ENCODE measurements at regions not wholly inside any gene's neighbourhood (a gene's known extent, or its start where the extent isn't known, plus 50 kb on each side); places are given as distances from the start of the nearest gene placed in this dataset.
A peak's percentile ranks its signal among the peaks of the same experiment; 100 is the strongest.

- 80 to 85% methylated on average over 9 of the region's 9 CpGs for WGBS, 2 donors
- no peak for DNase-seq
Measured at GRCh38 chr10:43852149-43852548, 203.5 kb upstream of the ZNF32 start.

GRCh38 chr10:43851030-43851429, 202.3 kb upstream of the ZNF32 start:
- Histone ChIP-seq H3K4me1 (peaks cover 0 to 43% (median 24%) of the 10 kb centered on the region in 9 donors), H3K27ac (no peak overlapping the region), H3K4me3 (no peak overlapping the region), H3K27me3 (no peaks in the 10 kb centered on the region), H3K36me3 (no peaks in the 10 kb centered on the region), H3K9me3 (no peaks in the 10 kb centered on the region)
- TF ChIP-seq CTCF (IDR thresholded peaks at IDR 0.05) = no peak
- ATAC-seq = no peak
- DNase-seq = no peak
- 96 to 97% methylated on average over 3 of the region's 3 CpGs for WGBS, 2 donors
- intact Hi-C loops (cut with DNase I) = loop anchor here in 1 of 10 donors (10.0 kb wide), 1 partner anchor 534 kb away; the partner anchor contains the start of gene CXCL12

More at GRCh38 chr10:43852149-43852548, 203.5 kb upstream of the ZNF32 start:
- Histone ChIP-seq H3K36me3 (no peaks in the 10 kb centered on the region), H3K27ac (no peak overlapping the region), H3K4me3 (no peak overlapping the region), H3K4me1 (peaks cover 0 to 41% (median 20%) of the 10 kb centered on the region in 9 donors), H3K9me3 (no peaks in the 10 kb centered on the region), H3K27me3 (no peaks in the 10 kb centered on the region)
- ATAC-seq = no peak
- no peak for TF ChIP-seq CTCF (IDR thresholded peaks at IDR 0.05)
- intact Hi-C loops (cut with DNase I) = loop anchor here in 1 of 10 donors (10.0 kb wide), 1 partner anchor 533 kb away; the partner anchor contains the start of gene CXCL12

DNA sequence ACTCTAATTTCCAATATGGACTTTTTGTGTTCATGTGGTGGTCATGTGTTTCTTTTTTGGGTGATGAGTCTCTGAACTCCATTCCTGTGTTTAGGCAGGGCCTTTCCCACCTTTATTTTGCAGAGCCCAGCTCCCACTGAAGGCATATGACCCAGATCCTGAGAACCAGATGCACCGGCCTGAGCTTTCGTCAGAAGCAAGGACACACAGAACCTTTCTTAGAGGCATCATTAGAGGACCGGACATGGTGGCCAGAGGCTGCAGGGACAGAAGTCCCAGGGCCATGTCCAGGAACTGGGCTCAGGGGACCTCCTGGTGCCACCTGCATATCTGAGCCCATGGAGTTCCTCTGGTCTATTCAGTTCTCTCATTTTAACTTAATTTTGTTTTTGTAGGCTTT, 200.9 kb upstream of the ZNF32 start:
- peak overlapping the region in 1 of 10 donors; percentile 20 for H3K27ac ChIP-seq

DNA sequence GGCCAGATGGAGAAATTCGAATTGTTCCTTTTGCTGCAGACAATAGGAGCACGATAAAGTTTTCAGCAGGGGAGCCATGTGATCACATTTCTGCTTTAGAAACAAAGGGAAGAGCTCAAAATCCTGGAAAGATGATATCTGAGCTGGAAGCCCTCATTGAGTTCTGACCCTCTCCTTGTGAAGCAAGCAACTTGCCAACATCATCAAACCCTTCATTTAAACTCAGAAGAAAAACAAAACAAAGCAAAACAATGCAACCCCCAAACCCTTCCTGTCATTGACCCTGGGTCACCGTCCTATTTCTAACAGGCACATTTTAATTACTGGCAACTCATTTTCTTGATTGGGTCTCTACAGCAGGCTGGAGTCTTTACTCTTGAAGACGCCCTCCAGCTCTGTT, 198.3 kb upstream of the ZNF32 start:
- Histone ChIP-seq H3K36me3 (no peaks in the 10 kb centered on the region), H3K4me1 (peaks cover 0 to 42% (median 18%) of the 10 kb centered on the region in 9 donors), H3K4me3 (no peak overlapping the region), H3K27me3 (no peaks in the 10 kb centered on the region), H3K27ac (peak overlapping the region in 8 of 10 donors; percentile 2 to 89 (median 31)), H3K9me3 (no peaks in the 10 kb centered on the region)
- ATAC-seq = peak; percentile 39 to 72 (median 57)
- no peak for TF ChIP-seq CTCF (IDR thresholded peaks at IDR 0.05)
- 54 to 75% methylated on average over 4 of the region's 4 CpGs for WGBS, 2 donors
- no peak for DNase-seq
- intact Hi-C loops (cut with DNase I) = loop anchor here in 2 of 10 donors (5.0 to 10.0 kb wide), 2 partner anchors 140 to 152 kb away; no protein-coding TSS in a partner anchor

More for the DNA sequence above, 200.9 kb upstream of the ZNF32 start:
- ATAC-seq (no peak), DNase-seq (no peak)
- H3K9me3 ChIP-seq = no peaks in the 10 kb centered on the region
- 90 to 99% methylated on average over 3 of the region's 3 CpGs for WGBS, 2 donors
- peaks cover 0 to 43% (median 23%) of the 10 kb centered on the region in 9 donors for H3K4me1 ChIP-seq
- intact Hi-C loops (cut with DNase I) = loop anchor here in 2 of 10 donors (5.0 to 10.0 kb wide), 2 partner anchors 142 to 155 kb away; no protein-coding TSS in a partner anchor
- TF ChIP-seq CTCF (IDR thresholded peaks at IDR 0.05) = no peak
- H3K36me3 ChIP-seq = no peaks in the 10 kb centered on the region
- H3K27me3 ChIP-seq = no peaks in the 10 kb centered on the region
- H3K4me3 ChIP-seq = no peak overlapping the region

Measured in heart right ventricle (tissue), 16 donors.